Pulmonary artery endothelial cell (primary cell): ENCODE measurements at regions not wholly inside any gene's neighbourhood (a gene's known extent, or its start where the extent isn't known, plus 50 kb on each side); places are given as distances from the start of the nearest gene placed in this dataset.
"Not testable (repeated sequence)": the region's sequence is repeated elsewhere in the genome, so short reads cannot be mapped to it uniquely, and the experiment has no call there.

Source experiments
- DNase-seq: peaks from one replicate; pipeline ENCODE4 v3.0.0-alpha.2; 2011; ENCODE audit warnings: low read depth, low spot score

DNA sequence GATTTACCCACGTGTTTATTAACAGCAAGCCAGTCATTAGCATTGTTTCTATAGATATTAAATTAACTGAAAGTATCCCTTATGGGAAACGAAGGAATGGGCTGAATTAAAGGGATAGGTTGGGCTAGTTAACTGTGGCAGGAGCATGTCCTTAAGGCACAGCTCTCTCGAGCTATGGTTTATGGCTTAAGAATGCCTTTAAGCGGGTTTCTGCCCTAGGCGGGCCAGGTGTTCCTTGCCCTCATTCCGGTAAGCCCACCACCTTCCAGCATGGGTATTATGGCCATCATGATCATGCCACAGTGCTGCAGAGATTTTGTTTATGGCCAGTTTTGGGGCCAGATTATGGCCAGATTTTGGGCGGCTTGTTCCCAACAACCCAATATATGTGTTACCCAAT is 569.9 kb upstream of the MBL2 start:
- not testable (repeated sequence) for DNase-seq

DNA sequence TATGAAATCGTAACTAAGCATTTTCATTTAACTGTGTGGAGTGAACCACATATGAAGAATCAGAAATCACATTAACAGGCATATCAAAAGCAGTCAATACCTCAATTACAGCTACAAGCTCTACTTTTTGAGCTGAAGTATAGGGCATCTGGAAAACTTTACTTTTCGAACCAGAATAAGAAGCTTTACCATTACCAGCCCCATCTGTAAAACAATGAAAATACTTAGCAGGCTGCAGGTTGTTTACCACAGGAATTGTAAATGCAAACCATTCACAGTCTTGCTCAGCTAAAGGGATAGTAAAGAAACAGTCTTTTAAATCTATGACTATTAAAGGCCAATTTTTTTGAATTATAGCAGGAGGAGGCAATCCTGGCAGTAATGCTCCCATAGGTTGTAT is 565.6 kb upstream of the MBL2 start:
- not testable (repeated sequence) for DNase-seq

DNA sequence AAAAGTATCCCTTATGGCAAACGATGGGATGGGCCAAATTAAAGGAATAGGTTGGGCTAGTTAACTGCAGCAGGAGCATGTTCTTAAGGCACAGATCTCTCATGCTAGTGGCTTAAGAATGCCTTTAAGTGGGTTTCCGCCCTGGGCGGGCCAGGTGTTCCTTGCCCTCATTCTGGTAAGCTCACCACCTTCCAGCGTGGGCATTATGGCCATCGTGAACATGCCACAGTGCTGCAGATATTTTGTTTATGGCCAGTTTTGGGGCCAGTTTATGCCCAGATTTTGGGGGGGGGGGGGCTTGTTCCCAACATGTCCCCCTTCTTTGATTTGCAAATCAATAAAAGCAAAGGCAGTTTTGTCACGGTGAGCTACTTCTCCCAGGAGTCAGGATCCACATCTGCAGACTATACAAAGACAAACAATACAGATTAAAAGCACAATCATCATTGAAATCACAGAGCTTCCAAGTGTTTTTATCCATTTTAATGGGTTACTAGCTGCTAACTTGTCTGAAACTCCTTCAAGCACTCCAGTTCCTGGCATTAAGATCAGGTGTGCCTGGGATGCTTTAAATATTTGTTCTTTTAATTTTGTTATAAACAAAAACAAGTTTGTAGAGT is 563.3 kb upstream of the MBL2 start:
- not testable (repeated sequence) for DNase-seq

DNA sequence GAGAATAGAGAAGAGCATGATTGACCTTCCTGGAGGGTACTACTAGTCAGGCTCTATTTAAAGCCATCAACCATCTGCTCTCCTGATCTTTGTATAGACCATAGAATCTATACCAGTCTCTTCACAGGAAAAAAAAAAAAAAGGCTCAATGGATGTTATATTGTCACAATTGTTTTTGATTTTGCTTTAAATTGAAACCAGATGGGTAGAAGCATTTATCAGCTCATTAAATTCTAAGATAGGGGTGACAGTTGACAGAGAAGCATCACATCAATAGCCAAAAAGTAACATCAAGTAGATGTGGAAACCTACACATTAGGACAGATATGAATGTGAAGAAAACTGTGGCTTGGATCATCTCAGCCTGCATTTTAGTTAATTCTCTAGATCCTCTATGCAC is 558.9 kb upstream of the MBL2 start:
- no peak for DNase-seq

DNA sequence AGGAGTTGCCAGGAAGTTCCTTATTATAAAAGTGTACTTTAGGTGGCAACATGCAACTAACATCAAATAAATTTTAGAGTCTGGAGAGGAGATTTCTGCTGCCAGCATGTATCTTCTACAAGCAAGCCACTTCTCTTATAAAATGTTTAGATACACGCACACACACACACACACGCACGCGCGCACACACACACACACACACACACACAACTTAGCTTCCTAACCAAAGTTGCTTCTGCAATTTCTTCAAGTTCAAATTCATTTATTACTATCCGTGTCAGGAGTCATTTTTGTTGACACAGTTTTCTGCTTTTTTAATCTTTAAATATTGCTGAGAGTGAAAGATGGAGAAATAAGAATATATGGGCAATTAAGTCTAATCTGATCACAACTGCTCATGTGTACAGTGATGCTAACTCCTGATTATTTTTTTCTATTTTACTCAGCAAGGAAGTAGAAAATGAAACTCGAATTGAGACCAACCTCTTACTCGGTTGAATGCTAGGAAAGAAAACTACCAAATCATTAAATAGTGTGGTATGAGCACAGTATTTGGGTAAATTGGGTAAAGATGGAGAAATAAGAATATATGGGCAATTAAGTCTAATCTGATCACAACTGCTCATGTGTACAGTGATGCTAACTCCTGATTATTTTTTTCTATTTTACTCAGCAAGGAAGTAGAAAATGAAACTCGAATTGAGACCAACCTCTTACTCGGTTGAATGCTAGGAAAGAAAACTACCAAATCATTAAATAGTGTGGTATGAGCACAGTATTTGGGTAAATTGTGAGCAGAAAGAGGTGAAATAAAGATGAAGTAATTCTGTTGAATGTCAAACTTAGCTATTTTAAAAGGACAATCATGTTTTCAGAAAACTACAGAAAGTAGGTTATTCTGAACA is 554.1 kb upstream of the MBL2 start:
- DNase-seq = not testable (repeated sequence)

DNA sequence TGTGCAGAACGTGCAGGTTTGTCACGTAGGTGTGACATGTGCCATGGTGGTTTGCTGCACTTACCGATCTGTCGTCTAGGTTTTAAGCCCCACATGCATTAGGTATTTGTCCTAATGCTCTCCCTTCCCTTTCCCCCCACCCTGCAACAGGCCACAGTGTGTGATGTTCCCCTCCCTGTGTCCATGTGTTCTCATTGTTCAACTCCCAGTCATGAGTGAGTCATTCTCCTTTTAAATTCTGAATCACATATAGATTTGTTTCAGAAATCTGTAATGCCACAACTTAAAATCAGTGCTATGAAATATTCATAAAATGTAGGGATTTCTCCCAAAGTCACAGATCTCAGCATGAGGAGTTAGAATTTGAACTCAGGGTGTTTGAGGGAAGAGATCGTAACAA is 552.5 kb upstream of the MBL2 start:
- no peak for DNase-seq

DNA sequence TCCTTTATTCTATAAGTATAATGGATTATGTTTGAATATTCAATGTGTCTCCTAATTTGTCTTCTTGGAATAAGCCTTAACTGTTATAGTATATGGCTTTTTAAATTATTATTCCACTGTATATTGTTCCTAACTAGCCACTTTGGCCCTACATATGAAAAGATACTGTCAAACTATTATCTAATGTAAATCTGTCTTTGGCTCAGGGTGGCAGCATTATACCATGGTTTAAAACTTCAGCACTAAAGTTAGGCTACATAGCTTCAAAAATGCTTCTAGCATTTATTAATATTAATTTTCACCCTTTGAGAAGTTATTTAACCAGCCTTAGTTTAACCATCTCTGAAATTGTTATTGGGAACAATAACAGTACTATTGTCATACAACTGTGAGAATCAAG is 543.1 kb upstream of the MBL2 start:
- no peak for DNase-seq

DNA sequence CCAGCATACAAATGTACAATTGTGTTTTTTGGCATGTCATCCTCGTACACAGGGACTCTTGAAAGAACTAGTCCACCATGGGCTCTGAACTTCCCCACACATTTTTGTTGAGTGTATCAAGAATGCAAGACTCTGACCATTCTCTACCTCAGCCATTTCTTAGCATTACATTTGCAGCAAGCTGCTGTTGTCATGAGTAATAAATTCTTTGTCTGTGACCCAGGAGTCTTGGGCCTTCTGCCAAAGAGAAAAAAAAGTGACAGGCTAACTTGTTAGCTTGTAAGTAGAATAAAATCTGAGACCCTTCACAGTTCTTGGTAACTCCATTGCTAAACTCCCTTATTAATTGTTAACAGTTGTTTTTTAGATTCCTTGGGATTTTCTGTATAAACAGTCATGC is 542.3 kb upstream of the MBL2 start:
- DNase-seq = no peak

DNA sequence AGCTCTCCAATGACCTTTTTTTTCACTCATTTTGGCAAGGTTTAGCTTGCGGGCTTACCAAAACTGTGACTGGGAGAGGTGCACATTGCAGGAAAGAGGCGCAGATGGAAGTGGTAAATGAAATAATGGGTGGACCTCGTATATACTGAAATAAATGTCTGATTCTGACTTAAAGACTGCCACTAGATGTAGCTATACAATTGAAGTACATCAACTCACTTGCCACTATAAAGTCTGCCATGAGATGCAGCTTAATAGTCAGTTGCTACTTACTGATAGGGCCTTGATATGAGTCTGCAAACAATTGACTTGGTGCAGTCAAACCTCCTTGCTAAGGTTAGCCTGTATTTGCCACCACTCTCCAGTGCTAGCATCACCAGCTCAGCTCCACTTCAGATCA is 525.9 kb upstream of the MBL2 start:
- no peak for DNase-seq

DNA sequence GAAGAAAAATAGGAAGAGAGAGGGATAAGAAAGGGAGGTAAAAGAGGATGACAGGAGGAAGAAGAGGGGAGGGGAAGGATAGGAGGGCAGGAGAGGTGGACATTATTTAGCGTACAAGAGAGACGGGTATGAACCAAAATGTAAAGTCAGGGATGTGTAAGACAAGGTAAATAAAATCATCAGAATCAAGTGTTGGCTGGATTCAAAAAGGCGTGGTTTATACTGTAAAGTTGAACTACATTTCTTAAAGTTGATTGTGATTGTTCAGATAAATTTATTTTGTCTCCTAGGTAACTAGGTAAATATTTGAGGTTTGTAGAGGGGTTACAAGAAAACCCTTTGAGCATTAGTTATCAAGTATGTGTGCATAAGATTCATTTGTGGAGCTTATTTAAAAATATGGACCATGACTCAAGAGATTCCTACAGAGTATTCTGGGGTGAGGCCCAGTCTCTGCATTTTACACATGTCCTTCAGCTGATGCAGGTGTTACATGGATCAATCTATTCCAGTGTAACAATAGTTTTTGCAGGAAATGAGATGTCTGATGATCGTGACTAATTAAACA is 512.1 kb upstream of the MBL2 start:
- no peak for DNase-seq

DNA sequence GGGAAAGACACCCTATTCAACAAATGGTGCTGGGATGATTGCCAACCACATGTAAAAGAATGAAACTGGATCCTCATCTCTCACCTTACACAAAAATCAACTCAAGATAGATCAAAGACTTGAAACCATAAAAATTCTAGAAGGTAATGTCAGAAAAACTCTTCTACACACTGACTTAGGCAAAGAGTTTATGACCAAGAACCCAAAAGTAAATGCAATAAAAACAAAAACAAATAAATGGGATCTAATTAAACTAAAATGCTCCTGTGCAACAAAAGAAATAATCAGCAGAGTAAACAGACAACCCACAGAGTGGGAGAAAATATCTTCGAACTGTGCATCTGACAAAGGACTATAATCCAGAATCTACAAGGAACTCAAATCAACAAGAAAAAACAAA is 504.2 kb upstream of the MBL2 start:
- DNase-seq = no peak

DNA sequence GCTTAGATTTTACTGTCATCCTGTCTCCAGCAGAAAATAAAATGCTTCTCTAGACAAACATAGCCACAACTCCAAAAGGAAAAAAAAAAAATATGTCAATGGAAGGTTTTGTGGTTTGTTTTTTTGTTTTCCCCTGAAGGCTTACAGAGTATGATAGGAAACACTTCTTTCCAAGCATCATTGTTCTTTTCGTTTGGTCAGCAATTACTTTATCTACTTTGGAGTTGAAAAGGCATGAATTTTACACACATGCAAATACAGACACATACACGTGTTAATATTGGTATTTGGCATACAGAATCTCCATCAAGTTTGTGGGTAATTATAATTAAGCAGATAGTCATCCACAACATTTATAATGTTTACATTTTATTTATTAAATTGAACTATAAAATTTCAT is 496.9 kb upstream of the MBL2 start:
- DNase-seq = no peak

DNA sequence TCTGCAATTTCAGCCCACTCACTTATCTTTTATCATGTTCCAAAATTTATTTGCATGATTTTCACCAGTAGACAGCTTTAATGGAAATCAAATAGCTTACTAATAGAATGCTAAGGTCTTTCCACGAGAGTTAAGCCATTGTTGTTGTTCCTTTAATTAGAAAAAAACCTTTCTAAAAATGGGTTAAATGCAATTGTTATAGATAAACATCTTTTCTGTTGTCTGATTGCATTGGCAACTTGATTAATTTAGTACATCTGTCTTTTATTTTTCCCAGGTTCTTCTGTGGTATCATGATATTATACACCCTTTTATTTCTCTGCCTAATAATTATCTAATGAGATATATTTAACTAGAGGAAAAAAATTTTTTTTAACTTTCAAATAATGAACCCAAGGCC is 487.6 kb upstream of the MBL2 start:
- no peak for DNase-seq

DNA sequence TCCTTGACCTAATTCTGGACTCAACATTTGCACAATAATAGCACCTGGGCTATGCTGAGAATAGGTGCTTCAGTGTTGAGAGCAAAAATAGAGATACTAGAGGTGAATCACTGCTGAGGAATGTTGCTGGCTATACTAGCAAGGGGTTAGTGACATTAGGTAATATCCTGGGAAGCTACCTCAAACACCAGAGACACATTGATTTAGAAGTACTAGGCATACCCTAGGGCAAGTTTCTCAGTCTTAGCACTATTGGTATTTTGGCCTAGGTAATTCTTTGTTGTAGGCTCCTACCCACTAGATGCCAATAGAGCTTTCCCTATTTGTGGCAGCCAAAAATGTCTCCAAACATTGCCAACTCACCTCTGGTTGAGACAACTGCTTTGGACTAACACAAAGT is 484.0 kb upstream of the MBL2 start:
- DNase-seq = no peak

DNA sequence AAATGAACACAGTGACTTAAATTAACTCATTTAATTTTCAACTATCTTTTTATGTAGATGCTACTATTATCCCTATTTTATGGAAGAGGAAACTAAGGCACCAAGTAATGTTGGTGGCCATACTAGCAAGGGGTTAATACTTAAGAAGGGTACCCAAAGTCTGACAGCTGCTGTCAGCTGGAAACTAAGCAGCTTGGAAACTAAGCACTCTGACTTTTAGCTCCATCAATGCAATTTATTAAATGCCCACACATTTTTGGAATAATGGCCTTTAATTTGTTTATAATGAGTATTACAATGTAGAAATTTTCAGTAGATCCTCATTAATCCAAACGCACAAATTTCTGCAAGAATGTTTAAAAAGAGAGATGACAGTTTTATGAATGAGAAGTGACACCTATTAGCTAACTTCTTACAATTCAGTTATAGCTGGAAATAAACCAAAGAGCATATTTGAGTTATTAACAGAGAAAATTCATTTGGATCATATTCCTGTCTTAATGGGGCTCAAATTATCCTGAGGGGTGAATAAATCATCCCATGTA is 483.1 kb upstream of the MBL2 start:
- no peak for DNase-seq

DNA sequence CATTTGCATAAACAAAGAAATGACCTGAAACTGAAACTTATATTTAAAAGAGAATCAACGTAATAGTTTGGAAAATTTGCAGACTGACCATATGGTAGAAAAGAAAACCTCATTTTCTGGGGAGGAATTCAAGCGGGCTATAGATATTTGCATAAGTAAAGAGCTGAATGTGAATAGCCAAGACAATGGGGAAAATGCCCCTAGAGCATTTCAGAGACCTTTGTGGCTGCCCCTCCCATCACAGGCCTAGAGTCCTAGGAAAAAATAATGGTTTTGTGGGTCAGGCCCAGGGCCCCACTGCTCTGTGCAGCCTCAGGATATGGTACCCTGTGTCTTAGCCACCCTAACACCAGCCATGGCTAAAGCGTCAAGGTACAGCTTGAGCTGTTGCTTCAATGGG is 480.6 kb upstream of the MBL2 start:
- no peak for DNase-seq

DNA sequence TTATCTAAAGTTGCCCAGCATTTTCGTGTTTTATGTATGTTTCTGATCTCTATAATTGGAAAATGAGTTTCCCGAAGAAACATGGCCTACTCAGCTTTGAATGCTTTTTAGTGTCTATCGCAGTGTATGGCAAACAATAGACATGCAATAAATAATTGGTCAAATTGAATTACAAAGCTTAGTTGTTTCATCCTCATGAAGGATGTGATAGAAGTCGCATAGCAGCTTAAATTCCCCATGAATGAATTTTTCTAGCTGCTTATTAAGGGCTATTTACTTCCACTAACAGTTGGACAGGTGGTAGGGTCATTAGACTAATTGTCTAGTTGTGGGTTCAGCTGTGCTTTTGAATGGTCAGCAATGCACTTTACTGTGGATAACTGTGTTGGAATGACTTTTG is 467.3 kb upstream of the MBL2 start:
- no peak for DNase-seq

DNA sequence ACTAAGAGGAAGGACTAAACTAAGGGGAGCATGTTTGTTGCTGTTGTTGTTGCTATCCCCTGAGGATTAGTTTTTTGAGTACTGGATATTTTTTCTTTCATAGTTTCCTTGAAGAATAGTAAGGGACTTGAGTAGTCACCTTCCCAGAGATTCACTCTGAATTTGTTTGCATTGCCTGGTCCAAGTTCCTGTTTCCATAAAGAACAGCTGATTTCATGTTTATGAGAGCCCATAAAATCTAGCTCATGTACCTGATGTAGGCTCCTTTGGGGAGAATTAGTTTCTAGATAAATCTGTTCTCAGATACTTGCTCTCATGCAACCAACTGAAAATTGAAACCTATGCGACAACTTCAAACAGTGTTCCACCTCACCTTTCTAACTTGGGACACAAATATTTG is 464.4 kb upstream of the MBL2 start:
- no peak for DNase-seq

DNA sequence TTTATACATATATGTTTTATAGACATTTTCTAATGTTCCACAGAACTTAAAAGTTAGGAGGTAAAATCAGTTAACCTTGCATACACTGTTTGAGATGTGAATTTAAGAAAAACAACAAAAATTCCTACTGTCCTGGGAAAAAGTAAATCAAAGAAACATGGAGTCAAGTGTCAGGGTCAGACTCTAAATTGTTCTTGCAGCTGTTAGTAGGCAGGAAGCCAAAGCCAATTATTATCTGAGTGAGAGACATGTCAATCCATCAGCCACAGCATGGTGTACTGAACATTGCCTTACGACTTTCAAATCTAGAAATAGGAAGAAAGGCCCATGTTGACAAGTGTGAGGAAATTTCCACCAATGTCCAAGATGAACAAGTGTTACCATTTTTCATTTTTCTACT is 461.2 kb upstream of the MBL2 start:
- DNase-seq = no peak

DNA sequence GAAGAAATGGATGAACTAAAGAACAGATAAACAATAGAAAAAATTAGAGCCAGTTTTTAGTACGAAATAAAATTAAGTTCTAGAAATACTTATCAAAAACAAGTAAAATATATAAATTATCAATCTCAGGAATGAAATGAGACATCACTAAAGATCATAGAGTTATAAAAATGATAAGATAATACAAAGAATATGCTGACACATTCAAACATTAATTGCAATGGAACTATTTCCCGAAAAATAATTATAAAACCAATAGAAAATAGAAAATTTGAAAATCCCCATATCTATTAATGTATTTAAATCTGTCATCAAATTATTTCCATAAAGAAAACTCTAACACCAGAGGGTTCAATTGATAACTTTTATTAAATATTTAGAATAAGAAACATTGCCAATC is 458.1 kb upstream of the MBL2 start:
- DNase-seq = no peak

DNA sequence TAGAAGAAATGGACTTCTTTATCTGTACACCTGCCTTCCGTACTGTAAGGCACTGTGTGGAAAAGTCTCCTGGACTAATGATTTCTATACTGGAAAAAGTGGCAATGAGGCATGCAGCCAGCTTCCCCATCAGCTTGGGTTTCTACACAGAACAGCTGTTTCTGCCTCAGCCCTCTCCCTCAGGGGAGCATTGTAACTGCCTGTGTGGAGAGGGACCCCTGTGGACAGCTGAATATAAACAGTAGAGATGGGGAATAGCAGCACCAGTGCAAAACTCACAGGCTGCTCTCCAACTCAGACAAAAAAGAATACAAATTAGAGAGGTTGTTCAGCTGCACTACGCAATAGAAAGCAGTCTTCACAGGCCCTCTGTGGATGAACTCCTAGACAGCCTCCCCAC is 451.3 kb upstream of the MBL2 start:
- DNase-seq = no peak

DNA sequence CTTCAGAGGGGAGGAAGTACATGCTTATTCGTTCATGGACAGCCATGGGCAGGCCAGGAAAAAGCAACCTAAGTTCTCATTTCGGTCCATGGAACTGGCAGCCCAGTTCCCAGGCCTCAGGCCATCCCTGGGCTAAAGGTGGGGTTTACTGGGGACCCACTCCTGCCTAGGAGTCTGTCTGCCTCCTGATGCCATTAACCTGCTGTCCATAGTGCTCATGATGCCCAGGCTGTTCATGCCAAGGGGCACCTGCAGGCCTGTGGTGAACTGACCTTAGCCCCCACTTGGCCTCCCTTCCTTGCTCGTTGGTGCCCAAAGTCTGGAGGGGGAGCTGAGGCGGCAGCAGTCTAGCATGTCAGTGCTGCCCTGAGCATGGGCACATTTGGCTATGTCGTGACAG is 450.2 kb upstream of the MBL2 start:
- DNase-seq = no peak
